HepG2 (cell line): ENCODE measurements at regions not wholly inside any gene's neighbourhood (a gene's known extent, or its start where the extent isn't known, plus 50 kb on each side); places are given as distances from the start of the nearest gene placed in this dataset.
"Not testable (repeated sequence)": the region's sequence is repeated elsewhere in the genome, so short reads cannot be mapped to it uniquely, and the experiment has no call there.

Experiments used
- ATAC-seq: fragments of 200-7000 bp; cut with Tn5 transposase; 3 replicates; pipeline ENCODE4 v1.9.1; 2020; ENCODE audit warnings: mild to moderate bottlenecking, moderate library complexity
- BruUV-seq: library from RNA; stranded (reverse); fragments of 400-500 nt; replicated peaks from 2 replicates; lab custom pipeline; 2021; lab: Mats Ljungman, UMichigan
- CTCF ChIA-PET: fragments of 300-600 bp; formaldehyde crosslinking; extraction: SDS; loops from one replicate; lab custom pipeline; 2021; ENCODE audit warnings: low total read pairs, inconsistent platforms, low intra/inter-chr PET ratio; lab: Yijun Ruan, JAX
- POLR2A ChIA-PET: fragments of 350-600 bp; sonication (Branson Sonifier 250); formaldehyde crosslinking; loops from one replicate; lab custom pipeline; 2020; ENCODE audit warnings: antibody characterized with exemption, inconsistent platforms; lab: Yijun Ruan, JAX
- DNase-seq: peaks from one replicate; pipeline ENCODE4 v3.0.0-alpha.2; 2015; ENCODE audit warnings: low spot score
- FAIRE-seq: peaks from 3 replicates; lab custom pipeline; 2011; peaks lifted over from hg19 to GRCh38; lab: Jason Lieb, UNC
- H2AFZ ChIP-seq: one replicate; pipeline ENCODE4 v1.6.1; 2011; ENCODE audit warnings: low read length, inconsistent platforms
- H3K27ac ChIP-seq: fragments of 300-600 bp; 3 replicates; pipeline ENCODE4 v1.8.0; 2011; ENCODE audit warnings: mixed run types, mild to moderate bottlenecking, mixed read lengths, low read length, inconsistent platforms; ENCODE audit not compliant: insufficient read depth; ENCODE audit errors: extremely low read length
- H3K27me3 ChIP-seq, 2 experiments: fragments of 200-600 bp in 1 of 2; 2 replicates in 1 of 2; 3 replicates in 1 of 2; pipeline versions ENCODE4 v1.6.0 to v1.8.0; 2011; ENCODE audit warnings: low read length in 2 of 2, mild to moderate bottlenecking in 2 of 2, moderate library complexity in 2 of 2, inconsistent platforms in 1 of 2; ENCODE audit not compliant: insufficient read depth in 2 of 2, control insufficient read depth in 1 of 2
- H3K36me3 ChIP-seq, 2 experiments: fragments of 200-600 bp in 1 of 2; replicated peaks in 1 of 2; 2 replicates in 1 of 2; 3 replicates in 1 of 2; pipeline versions ENCODE4 v1.5.1 to v1.8.0; 2011; ENCODE audit warnings: low read length in 2 of 2, inconsistent platforms in 1 of 2; ENCODE audit not compliant: insufficient read depth in 2 of 2, control insufficient read depth in 1 of 2
- H3K4me1 ChIP-seq: 2 replicates; pipeline ENCODE4 v1.5.1; 2012; ENCODE audit warnings: low read length, inconsistent platforms; ENCODE audit not compliant: insufficient read depth
- H3K4me2 ChIP-seq: 2 replicates; pipeline ENCODE4 v1.6.0; 2011; ENCODE audit warnings: low read depth, low read length, inconsistent platforms
- H3K4me3 ChIP-seq, 3 experiments: fragments of 200-600 bp in 1 of 3; sonication (generic), shearing (Covaris generic) in 1 of 3; replicated peaks in 1 of 3; 2 replicates each; pipeline ENCODE4 v1.5.1; 2011 to 2016; ENCODE audit warnings: low read length in 3 of 3, inconsistent platforms in 2 of 3, low read depth in 2 of 3, mild to moderate bottlenecking in 2 of 3, control low read depth in 1 of 3, mixed read lengths in 1 of 3; ENCODE audit not compliant: insufficient read depth in 1 of 3
- H3K79me2 ChIP-seq: one replicate; pipeline ENCODE4 v1.6.1; 2011; ENCODE audit warnings: low read length, inconsistent platforms; ENCODE audit not compliant: insufficient read depth
- H3K9ac ChIP-seq: 2 replicates; pipeline ENCODE4 v1.6.0; 2011; ENCODE audit warnings: mild to moderate bottlenecking, low read depth, low read length, inconsistent platforms; ENCODE audit not compliant: insufficient read depth
- H3K9me3 ChIP-seq: 2 replicates; pipeline ENCODE4 v1.5.1; 2012; ENCODE audit warnings: mild to moderate bottlenecking, low read length
- H4K20me1 ChIP-seq: 2 replicates; pipeline ENCODE4 v1.6.0; 2011; ENCODE audit warnings: inconsistent platforms, mild to moderate bottlenecking, low read length, moderate library complexity; ENCODE audit not compliant: insufficient read depth
- ETS1 ChIP-seq: sonication (generic); formaldehyde crosslinking; IDR thresholded peaks from 2 replicates; pipeline ENCODE4 v1.4.0; 2020; ENCODE audit warnings: missing genetic modification reagents
- ZBTB14 ChIP-seq: sonication (generic); formaldehyde crosslinking; IDR thresholded peaks from 2 replicates; pipeline ENCODE4 v1.4.0; 2020; ENCODE audit warnings: missing genetic modification reagents
- ZKSCAN1 ChIP-seq: fragments of 150-350 bp; IDR thresholded peaks from 2 replicates; pipeline ENCODE4 v1.6.1; 2014; ENCODE audit warnings: low read length
- WGBS: methylation state at CpG from one replicate; pipeline ENCODE4 v1.1.6; 2017; ENCODE audit warnings: low lambda C conversion rate; 5-methylcytosine and 5-hydroxymethylcytosine counted together
- in situ Hi-C: cut with HindIII; loops from 2 replicates; pipeline ENCODE4 v1.10.0; 2017; ENCODE audit warnings: low pct_unique_long_range_greater_than_20kb; ENCODE audit not compliant: extremely low pct_ligation_motif_present
- intact Hi-C: fragments of 100-400 bp; cut with micrococcal nuclease; formaldehyde crosslinking; loops from one replicate; pipeline ENCODE4 v1.10.0; 2022; ENCODE audit not compliant: unreplicated experiment

- H3K4me1 ChIP-seq, FAIRE-seq, H3K36me3 ChIP-seq, H2AFZ ChIP-seq, ATAC-seq, H3K4me2 ChIP-seq, POLR2A ChIA-PET, H3K27ac ChIP-seq, CTCF ChIA-PET, intact Hi-C loops, H3K27me3 ChIP-seq, H4K20me1 ChIP-seq, in situ Hi-C loops, BruUV-seq, H3K79me2 ChIP-seq, H3K9ac ChIP-seq, DNase-seq, H3K4me3 ChIP-seq: not testable (repeated sequence)
- peaks cover 32% of the 10 kb centered on the region for H3K9me3 ChIP-seq
- WGBS = 57% methylated on average over 9 of the region's 9 CpGs
Observed at GRCh38 chr4:31202054-31202453, 481.9 kb downstream of the PCDH7 start.

GRCh38 chr4:31204874-31205273 is 484.7 kb downstream of the PCDH7 start:
- Histone ChIP-seq H3K79me2 (no peaks in the 10 kb centered on the region), H4K20me1 (no peaks in the 10 kb centered on the region), H3K9ac (no peak overlapping the region), H3K27me3 (no peaks in the 10 kb centered on the region; a peak in 1 of 5 replicates), H3K4me1 (no peaks in the 10 kb centered on the region), H3K36me3 (no peaks in the 10 kb centered on the region), H2AFZ (no peak overlapping the region), H3K4me2 (no peak overlapping the region), H3K9me3 (peaks cover 8% of the 10 kb centered on the region), H3K4me3 (no peak overlapping the region), H3K27ac (no peak overlapping the region)
- BruUV-seq = no TSS peak
- ChIA-PET CTCF (no interaction called here), POLR2A (no interaction called here)
- no peak for ATAC-seq
- intact Hi-C loops = no loop called here
- WGBS = 0% methylated on average over 1 of the region's 1 CpG
- DNase-seq = no peak
- TF ChIP-seq ZKSCAN1 (no peak), ETS1 (CRISPR knock-in tag) (no peak), ZBTB14 (CRISPR knock-in tag) (no peak)
- no peak for FAIRE-seq
- in situ Hi-C loops = no loop called here
